Astrocyte of the spinal cord (primary cell): ENCODE measurements at regions not wholly inside any gene's neighbourhood (a gene's known extent, or its start where the extent isn't known, plus 50 kb on each side); places are given as distances from the start of the nearest gene placed in this dataset.
A peak's percentile ranks its signal among the peaks of the same experiment; 100 is the strongest.

ENCODE experiments used
- DNase-seq: peaks from one replicate; pipeline ENCODE4 v3.0.0; 2011; ENCODE audit warnings: low read depth, low spot score
- H3K4me3 ChIP-seq: 2 replicates; pipeline ENCODE4 v1.5.1; 2011; ENCODE audit warnings: low read depth, mild to moderate bottlenecking, low read length, moderate library complexity
- in situ Hi-C: cut with HindIII; loops from 2 replicates; pipeline ENCODE4 v1.10.0; 2017; ENCODE audit warnings: low sequenced_read_pairs
- TF ChIP-seq, protein P1 (sequence below): IDR thresholded peaks from 2 replicates; pipeline ENCODE4 v1.5.1; 2012; ENCODE audit warnings: low read depth, mild to moderate bottlenecking, low read length, inconsistent platforms

GRCh38 chr2:101533561-101534148, 58.7 kb upstream of the RFX8 start:
- H3K4me3 ChIP-seq = no peak overlapping the region
- peak; percentile 37 for DNase-seq
- in situ Hi-C loops = no loop called here
- TF ChIP-seq, protein P1, sequence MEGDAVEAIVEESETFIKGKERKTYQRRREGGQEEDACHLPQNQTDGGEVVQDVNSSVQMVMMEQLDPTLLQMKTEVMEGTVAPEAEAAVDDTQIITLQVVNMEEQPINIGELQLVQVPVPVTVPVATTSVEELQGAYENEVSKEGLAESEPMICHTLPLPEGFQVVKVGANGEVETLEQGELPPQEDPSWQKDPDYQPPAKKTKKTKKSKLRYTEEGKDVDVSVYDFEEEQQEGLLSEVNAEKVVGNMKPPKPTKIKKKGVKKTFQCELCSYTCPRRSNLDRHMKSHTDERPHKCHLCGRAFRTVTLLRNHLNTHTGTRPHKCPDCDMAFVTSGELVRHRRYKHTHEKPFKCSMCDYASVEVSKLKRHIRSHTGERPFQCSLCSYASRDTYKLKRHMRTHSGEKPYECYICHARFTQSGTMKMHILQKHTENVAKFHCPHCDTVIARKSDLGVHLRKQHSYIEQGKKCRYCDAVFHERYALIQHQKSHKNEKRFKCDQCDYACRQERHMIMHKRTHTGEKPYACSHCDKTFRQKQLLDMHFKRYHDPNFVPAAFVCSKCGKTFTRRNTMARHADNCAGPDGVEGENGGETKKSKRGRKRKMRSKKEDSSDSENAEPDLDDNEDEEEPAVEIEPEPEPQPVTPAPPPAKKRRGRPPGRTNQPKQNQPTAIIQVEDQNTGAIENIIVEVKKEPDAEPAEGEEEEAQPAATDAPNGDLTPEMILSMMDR = no peak

- in situ Hi-C loops = no loop called here
- no peak for DNase-seq
- TF ChIP-seq, protein P1 = no peak
- H3K4me3 ChIP-seq = no peak overlapping the region
These were observed 53.6 kb upstream of the RFX8 start for GRCh38 chr2:101528501-101528900.

DNA sequence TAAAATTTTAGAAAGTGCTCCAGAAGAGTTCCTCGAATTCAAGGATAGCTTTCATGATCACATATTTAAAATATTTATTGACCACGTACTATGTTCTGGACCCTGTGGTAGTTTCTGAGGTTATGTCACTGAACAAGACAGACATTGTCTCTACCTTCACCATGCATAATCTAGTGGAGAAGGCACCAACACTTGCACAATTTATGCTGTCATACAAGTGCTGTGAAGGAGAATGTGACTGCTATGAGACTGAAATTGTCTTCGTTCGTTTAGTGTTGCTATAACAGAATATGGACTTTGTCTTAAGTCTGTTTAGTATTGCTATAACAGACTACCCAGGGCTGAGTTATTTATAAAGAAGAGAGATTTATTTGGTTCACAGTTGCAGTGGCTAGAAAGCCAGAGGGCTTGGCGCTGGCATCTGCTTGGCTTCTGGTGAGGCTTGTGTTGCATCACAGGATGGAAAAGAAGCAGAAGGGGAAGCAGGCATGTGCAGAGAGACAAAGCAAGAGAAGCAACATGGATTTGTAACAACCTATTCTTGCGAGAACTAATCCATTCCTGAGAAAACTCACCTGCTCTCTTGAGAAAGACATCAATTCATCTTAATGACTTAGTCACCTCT, 50.0 kb upstream of the RFX8 start:
- no peak for DNase-seq
- in situ Hi-C loops = no loop called here
- H3K4me3 ChIP-seq = no peak overlapping the region
- TF ChIP-seq, protein P1 = no peak
